DND-41 (cell line): ENCODE measurements at regions not wholly inside any gene's neighbourhood (a gene's known extent, or its start where the extent isn't known, plus 50 kb on each side); places are given as distances from the start of the nearest gene placed in this dataset.

Experiments
- CTCF ChIP-seq: IDR thresholded peaks from 2 replicates; pipeline ENCODE4 v1.5.1; 2012; ENCODE audit warnings: borderline replicate concordance, low read length, moderate library complexity, mild to moderate bottlenecking; ENCODE audit not compliant: poor library complexity, severe bottlenecking; ENCODE audit errors: extremely low read depth
- EZH2 ChIP-seq: IDR thresholded peaks from 3 replicates; pipeline ENCODE4 v1.6.1; 2012; ENCODE audit warnings: borderline replicate concordance, low read depth, mild to moderate bottlenecking, moderate library complexity, low read length, inconsistent platforms; ENCODE audit not compliant: severe bottlenecking

GRCh38 chr10:8794860-8795259 lies 740.4 kb downstream of the GATA3 start:
- TF ChIP-seq CTCF (no peak), EZH2 (no peak)
